ENCODE measurements at regions not wholly inside any gene's neighbourhood (a gene's known extent, or its start where the extent isn't known, plus 50 kb on each side); places are given as distances from the start of the nearest gene placed in this dataset.
"Not testable (repeated sequence)": the region's sequence is repeated elsewhere in the genome, so short reads cannot be mapped to it uniquely, and the experiment has no call there.

DNA sequence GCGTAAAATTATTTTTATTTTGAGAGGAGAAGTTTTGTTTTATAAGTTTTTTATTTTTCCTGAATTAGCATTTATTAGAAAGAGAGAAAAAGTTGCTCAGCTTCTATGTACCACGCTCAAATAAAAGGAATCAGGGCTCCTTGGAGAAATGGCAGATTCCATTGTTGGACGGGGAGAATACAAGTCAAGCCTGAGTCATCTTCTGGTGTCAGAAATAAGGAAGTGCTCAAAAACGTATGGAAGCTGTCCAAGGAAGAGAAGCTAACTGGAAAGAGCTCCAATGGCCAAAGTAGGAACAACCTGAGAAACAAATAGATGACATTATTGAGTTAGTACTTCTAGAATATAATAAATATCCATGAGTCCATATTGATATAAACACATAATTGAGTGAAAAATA, 89.3 kb upstream of the NEIL3 start:
- Histone ChIP-seq H3K27ac (no peak overlapping the region), H3K4me3 (no peak overlapping the region)

DNA sequence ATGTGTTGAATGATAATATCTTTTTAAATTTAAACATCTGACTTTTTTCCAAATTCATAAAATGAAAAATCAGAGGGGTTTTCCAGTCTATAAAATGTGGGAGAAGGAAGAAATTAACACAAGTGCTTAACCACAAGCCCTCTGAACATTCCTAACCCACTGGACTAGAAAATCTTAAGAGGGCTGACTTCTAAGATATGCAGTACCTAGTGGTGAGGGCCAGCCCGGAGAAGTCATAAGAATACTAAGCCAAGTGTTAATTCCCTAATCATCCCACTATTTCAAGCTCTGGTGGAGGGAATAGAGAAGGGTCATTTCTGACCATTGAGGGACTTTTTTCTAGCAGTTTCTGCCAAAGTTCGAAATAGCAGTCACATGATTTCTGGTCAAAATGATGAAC, 86.9 kb upstream of the NEIL3 start:
- no peak overlapping the region for H3K27ac ChIP-seq

DNA sequence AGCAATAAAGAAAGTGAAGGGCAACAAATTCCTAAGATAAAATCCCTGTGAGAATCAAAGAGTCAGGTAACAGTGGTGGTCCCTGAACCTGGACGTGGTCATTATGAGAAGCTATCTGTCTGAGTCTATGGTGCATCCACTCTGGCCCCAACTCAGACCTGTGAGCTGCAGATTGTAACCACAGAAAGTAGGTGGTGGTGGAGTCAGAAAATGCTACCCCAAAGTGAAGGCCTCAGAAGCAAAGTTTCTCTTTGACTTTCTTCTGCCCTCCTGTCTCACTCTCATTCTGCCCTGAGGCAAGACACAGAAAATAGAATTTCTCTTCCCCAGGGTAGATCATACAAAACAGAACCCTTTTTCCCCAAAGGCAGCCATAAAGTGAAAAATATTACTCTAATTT, 84.1 kb upstream of the NEIL3 start:
- no peak overlapping the region for H3K27ac ChIP-seq
- no peak overlapping the region for H3K4me3 ChIP-seq

More for the DNA sequence above, 86.9 kb upstream of the NEIL3 start:
- H3K4me3 ChIP-seq = no peak overlapping the region

DNA sequence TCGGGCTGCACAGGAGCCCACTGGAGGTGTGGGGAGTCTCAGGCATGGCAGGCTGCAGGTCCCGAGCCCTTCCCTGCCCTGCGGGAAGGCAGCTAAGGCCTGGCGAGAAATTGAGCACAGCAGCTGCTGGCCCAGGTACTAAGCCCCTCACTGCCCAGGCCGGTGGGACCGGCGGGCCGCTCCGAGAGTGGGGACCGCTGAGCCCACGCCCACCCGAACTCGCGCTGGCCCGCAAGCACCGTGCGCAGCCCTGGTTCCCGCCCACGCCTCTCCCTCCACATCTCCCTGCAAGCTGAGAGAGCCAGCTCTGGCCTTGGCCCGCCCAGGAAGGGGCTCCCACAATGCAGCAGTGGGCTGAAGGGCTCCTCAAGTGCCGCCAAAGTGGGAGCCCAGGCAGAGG, 82.0 kb upstream of the NEIL3 start:
- Histone ChIP-seq H3K27ac (no peak overlapping the region), H3K4me3 (no peak overlapping the region)

DNA sequence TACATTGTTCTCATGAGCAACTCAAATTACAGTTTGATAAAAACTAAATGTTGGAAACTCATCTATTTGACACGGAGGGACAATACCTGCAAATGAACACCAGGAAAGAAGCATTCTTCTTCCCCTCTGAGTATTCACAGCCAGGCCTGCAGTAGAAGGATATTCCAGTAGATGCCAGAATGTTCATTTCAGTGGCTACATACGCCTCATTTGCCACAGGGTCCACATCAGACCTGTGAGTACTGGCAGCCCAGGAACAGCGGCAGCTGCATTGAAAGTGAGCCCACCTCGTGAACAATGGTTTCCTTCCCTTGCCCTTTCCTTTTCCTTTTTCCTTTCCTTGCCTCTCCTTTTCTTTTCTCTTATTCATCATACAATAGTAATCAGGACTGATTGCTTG, 81.1 kb upstream of the NEIL3 start:
- H3K27ac ChIP-seq = no peak overlapping the region
- peak overlapping the region in 1 of 7 experiments; percentile 14 for H3K4me3 ChIP-seq

DNA sequence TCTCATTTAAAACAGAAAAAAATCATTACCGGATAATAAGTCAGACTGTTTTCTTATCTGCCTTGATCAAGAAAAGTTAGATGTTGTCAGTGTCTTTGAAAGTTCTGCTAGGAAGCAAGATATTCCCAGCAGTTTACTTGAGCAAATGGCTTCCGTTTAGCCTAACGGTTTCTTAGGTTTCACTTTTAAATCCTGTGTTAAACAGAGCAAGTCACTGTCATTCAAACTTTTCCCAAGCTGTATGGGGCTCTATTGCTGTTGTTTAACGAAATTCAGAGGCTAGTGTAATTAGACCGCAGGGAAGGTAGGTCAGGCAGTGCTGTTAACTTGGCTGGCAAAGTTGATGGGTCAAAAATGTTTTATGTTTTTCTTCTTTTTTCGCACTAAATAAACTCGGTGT, 80.3 kb upstream of the NEIL3 start:
- H3K27ac ChIP-seq = peak overlapping the region in 1 of 21 experiments; percentile 26
- peak overlapping the region in 3 of 7 experiments; percentile 2 to 14 (median 4) for H3K4me3 ChIP-seq

DNA sequence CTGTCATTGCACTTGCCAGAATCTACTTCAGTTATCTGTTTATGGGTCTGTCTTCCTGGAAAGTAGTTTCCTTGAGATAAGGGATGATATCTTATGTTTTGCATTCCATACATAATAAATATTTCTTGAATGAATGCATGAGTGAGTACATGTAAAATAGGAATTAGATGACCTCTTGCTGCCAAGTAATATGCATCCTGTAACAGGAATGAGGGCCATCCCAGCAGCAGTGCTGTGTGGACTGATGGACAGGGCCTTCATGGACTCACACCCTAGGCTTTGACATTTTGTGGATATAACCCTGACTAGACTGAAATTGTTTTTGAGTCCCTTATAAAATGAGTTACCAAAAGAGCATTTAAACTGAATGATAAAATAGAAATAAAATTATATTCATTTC, 77.2 kb upstream of the NEIL3 start:
- Histone ChIP-seq H3K27ac (no peak overlapping the region), H3K4me3 (no peak overlapping the region)

DNA sequence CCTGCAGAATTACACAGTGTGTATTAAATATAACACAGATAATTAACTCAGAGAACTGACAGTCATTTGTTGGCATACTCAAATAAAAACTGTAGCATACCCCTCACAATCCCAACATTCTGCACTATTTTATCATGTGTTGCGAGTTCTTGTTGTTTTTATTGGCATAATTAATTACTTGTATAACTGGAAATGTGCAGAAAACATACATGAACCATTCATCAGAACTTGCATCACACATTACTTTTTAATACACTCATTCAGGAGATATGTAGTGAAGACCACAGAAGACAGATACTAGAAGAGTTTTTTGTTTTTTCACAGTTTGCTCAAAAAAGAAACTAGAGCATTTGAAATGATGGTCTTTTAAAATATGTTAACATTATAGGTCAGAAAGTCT, 74.6 kb upstream of the NEIL3 start:
- Histone ChIP-seq H3K4me3 (no peak overlapping the region), H3K27ac (no peak overlapping the region)

DNA sequence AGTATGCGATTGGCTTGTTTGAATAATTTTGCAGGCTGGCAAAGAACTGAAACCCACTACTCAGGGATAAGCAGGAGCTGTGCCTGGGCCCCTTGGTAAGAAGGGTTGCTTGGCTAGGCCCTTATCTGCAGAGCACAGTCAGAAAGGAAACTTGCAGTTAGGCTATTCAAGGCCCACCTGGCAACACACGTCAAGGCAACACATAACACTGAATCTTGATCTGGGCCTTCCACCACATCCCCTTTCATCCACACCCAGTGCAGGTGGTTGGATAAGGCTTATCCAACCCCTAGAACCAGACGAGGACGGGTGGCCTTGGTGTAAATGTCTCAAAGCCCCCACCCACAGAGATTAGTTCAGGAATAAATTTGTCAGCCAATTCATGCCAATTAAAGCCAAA, 72.8 kb upstream of the NEIL3 start:
- no peak overlapping the region for H3K27ac ChIP-seq
- no peak overlapping the region for H3K4me3 ChIP-seq

DNA sequence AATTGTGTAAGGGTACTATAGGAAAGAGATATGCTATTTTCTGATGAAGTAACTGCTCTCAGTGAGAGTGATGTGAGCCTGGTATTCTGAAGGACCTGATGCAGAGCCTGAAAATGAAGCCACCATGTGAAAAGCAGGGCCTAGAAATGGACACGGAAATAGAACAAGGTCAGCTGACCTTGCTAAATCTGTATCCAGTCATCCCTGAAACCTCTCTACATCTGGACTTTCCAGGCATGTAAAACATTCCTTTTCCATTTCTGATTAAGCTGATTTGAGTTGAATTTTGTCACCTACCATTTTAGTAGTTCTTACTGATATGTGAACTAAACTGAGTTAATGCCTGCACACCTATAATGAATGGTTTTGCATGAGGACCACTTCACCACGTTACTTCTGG, 72.4 kb upstream of the NEIL3 start:
- Histone ChIP-seq H3K27ac (no peak overlapping the region), H3K4me3 (no peak overlapping the region)

DNA sequence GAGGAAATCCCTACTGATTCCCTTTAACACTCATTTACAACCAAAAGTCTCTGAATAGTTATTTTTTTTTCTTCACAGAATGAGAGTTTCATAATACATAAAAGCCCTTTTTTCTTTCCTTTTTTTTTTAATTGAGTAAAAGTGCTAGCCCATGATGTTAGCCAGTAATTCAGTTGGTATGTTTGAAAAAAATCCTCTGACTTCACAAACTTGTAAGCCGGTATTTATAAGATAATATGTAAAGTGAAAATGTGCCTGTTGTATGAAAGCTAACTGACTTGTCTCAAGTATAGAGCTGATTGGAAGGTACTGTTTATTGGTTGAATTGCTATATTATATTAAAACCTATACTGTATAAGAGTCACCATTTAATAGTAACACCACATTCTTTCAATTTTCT, 70.2 kb upstream of the NEIL3 start:
- Histone ChIP-seq H3K27ac (no peak overlapping the region), H3K4me3 (no peak overlapping the region)

DNA sequence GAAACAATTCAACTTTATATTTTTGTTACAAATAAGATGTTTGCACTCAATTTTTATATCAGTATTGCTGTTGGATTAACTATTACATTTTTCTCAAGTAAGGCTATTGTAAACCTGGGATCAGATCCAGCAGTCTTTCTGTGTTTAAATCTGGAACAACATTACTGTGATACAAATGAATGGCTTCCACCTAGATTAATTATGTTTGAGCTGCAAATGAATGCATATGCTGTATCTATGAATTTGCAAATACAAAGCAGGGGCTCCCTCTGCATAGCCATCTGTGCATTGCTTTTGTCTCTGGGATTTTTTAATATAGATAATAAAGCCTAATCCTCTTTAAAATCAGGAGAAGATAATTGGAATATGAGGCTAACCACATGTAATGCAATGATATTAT, 69.8 kb upstream of the NEIL3 start:
- Histone ChIP-seq H3K27ac (no peak overlapping the region), H3K4me3 (no peak overlapping the region)

DNA sequence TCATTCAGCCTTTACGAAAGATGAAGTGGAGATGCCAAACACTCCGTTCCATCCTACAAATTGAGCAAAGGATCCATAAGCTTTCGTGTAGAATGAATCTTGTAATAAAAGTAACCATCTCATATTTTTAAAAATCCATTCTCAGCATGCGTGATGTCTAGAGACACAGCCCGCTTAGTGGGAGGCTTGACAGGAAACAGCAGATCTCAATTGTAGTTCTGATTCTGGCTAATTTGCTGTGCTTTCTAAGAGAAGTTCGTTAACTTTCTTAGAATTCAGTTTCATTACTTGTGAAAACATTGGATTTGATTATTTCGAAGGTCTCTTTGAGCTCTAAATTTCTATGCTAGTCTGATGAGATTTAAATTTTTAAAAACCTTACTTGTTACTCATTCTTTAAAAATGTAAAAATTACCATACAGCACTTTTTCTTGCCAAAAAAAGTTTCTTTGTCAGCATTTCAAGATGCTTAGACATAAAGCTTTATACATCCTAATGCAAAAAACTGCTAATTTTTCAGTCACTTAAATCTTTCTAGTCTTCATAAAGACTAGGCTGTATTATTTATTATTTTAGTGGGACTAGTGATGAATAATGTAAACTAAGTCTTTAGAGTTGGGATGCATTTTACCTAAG, 66.9 kb upstream of the NEIL3 start:
- H3K4me3 ChIP-seq = no peak overlapping the region
- H3K27ac ChIP-seq = no peak overlapping the region

DNA sequence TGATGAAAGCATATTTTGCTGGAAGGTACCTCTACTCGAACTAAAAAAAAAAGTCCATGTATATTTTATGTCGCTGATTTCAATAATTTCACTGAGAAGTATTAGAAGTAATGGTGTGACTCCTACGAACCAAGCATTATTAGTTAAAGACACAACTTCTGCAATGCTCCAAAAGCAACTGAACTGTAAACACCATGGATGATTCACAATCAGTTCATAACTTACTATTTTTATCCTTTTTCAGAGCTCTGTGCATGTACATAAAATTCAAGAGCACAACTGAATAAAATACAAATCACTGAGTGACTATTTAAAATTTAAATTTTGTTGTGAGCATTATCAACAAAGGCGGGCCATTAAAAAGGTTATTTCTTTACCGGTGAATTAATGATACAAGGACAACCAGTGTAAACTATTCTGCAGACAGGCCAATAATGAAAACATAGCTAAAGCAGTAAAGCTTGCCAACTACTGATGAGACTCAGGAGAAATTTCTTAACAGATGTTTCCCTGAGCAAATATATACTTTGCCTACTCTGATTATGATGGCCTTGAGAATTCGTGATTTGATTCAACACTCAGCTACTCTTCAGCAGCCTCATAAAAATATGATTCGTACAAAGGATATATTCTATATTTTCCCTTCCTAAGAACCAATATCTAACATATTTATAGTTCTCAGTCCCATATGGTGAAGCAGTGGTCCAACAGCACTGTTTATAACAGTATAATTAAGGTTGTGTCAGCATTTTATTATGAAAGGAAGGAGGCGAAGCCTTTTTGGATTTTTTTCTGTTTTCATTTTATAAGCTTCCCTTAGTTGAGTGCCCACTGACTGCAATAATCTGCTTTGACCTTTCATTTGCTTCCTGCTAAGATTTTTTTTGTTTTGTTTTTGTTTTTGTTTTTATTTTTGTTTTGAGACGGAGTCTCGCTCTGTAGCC, 62.8 kb upstream of the NEIL3 start:
- H3K4me3 ChIP-seq = no peak overlapping the region
- H3K27ac ChIP-seq = no peak overlapping the region

DNA sequence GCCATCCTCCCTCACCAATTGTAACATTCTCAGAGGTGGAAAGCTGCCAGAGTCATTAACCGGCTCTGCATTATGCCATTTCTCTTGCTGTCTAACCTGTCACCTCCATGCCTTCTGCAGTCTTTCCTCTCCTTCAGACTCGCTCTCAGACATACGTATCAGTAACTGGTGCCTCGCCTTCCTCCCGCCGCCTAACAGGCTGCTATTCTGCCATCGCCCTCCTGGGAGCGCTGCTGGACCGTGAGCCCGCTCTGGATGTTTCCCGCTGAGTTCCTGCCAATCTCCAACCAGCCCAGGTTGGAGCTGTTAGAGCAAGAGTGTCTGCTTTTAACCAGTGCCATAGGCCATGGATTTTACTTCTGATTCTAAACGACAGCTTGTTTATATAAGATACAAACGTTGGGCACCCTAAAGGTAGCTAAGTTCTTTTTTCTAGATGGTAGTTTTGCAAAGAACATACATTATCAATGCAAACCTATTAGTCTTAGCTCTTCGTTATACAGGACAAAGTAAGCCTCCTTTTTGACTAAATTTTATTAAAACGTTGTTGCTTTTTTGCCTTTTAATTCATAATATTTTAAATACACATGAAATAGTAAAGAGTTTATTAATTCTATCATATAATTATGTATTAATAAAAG, 59.5 kb upstream of the NEIL3 start:
- Histone ChIP-seq H3K4me3 (no peak overlapping the region), H3K27ac (no peak overlapping the region)

DNA sequence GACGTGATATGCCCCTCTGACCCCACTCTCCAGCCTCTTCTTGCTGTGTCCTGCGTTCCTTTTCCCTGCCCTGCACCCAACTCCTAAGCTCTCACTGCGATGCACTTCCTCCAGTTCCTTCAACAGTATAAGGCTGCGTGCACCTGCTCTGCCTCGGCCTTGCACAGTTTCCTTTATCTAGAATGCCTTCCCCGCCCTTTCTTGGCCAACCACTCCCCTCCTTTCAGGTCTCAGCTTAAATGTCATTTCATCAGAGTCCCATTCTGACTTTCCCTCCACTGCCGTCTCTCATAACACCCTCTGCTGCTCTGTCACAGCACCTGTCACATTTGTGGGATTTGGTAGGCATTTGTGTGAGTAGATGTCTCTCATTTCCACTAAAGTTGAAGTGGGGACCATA, 58.4 kb upstream of the NEIL3 start:
- no peak overlapping the region for H3K27ac ChIP-seq
- H3K4me3 ChIP-seq = no peak overlapping the region

DNA sequence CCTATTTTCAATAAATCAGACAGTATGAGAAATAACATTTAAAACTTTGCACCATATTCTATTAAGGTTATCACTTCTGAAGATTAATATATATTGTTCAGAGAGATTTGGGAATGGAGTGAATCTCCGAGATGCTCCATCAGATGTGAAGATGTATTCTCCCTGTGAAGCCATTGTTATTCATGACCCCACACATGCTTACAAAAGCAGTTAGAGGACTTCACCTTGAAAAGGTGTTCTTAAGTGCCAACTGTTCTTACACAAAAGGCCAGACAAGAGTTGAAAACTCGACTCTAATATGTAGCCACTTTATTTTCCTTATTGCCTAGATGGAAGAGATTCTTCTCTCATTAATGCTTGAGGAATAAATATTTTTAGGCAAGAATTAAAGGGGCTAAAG, 54.3 kb upstream of the NEIL3 start:
- no peak overlapping the region for H3K27ac ChIP-seq
- H3K4me3 ChIP-seq = no peak overlapping the region

DNA sequence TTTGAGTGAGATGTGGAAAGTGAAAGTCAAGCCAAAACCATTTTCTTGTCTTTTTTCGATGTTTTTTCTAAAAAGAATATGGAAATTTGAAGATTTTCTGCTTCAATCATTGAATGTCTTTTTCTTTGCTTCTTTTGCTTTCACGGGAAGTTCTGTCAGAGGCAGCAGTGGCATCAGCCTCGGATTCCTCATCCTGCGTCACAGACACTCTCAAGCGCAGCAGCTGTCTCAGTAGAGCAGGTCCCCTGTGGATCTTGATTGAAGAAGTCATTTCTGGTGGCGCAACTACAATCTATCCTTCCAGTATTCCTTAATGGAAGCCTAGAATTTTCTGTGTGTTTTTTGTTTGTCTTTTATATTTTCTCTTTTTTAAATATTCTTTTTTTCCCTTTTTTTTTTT, 52.7 kb upstream of the NEIL3 start:
- Histone ChIP-seq H3K4me3 (no peak overlapping the region), H3K27ac (no peak overlapping the region)

DNA sequence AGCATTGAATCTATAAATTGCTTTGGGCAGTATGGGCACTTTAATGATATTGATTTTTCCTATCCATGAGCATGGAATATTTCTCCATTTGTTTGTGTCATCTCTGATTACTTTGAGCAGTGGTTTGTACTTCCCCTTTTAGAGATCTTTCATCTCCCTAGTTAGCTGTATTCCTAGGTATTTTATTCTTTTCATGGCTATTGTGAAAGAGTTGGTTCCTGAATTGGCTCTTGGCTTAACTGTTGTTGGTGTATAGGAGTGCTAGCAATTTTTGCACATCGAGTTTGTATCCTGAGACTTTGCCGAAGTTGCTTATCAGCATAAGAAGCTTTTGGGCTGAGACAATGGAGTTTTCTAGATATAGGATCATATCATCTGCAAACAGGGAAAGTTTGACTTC, 50.2 kb upstream of the NEIL3 start:
- H3K27ac ChIP-seq = not testable (repeated sequence)

More for the DNA sequence above, 50.2 kb upstream of the NEIL3 start:
- not testable (repeated sequence) for H3K4me3 ChIP-seq
